NCI-H524 treated with DMSO at 0.1 percent for 48 hours (cell line): ENCODE measurements at regions not wholly inside any gene's neighbourhood (a gene's known extent, or its start where the extent isn't known, plus 50 kb on each side); places are given as distances from the start of the nearest gene placed in this dataset.

Experiments
- DNase-seq: peaks from one replicate; lab custom pipeline; 2025; lab: John Stamatoyannopoulos, UW

DNA sequence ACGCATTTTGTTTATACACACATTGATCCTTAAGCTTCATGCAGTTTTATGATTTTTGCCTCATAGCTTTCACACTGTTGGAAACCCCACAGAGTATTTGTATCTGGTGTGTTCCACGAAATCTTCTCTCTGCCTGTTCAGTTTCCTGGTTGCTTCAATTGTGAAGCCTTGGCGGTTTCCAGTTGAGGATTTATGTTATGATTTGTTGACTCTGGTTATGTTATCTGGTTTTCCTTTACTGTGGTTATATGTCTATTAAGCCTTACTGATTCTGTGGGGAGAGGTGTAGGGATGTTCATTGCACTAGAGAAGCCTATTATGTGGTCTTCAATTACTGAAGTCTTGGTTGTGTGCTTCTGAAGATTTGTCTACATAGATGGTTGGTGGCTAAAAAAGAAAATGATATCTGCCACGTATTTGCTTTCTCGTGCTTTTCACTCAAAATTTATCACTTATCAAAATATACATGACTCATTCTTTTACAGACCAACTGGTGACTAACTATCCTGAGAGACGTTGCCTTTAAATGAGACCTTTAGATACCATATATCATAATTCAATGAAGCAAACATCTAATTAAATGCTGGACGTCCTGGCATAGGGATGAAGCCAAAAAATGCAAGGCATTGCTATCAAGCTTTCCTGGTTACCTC is 488.0 kb upstream of the B3GALT2 start:
- DNase-seq = no peak

DNA sequence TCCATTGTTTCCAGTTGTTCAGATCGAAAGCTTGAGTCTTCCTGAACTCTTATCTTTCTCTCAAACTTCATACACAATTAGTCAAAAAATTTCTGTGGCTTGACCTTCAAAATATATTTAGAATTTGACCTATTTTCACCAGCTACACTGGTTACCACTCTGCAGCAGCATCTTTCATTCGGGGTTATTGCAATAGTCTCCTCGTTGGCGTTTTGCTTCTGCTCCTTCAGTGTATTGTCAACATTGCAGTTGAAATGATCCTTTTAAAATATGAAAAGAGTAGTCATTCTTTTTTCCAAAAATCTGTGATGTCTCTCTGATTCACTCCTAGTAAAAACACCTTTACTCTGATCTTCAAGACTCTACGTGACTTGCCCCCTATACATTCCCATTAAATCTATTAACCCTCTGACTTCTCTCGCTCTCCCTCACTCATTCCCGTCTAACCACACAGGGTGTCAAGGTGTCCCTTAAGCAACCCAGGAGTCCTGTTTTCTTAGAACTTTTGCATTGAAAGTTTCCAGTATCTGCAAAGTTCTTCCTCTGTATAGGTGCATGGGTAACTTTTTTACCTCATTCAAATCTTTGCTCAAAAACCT is 480.2 kb upstream of the B3GALT2 start:
- DNase-seq = no peak

DNA sequence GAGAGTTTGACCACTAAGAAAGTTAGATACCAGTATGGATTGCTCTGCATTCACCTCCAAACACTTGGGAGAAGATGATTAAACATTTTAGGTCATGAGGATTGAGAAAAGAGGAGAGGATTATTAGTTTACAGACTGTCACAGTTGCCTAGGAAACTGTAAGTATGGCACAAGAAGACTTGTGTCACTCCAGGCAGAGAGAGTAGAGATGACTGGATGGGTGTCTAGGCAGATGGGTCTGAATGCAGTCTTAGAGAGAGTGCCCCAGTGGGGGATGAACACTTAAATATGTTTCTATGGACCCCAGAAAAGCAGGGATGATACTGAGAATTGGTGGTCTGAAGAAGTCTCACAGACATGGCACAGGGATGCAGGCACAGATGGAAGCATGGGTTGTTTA is 477.6 kb upstream of the B3GALT2 start:
- DNase-seq = no peak

DNA sequence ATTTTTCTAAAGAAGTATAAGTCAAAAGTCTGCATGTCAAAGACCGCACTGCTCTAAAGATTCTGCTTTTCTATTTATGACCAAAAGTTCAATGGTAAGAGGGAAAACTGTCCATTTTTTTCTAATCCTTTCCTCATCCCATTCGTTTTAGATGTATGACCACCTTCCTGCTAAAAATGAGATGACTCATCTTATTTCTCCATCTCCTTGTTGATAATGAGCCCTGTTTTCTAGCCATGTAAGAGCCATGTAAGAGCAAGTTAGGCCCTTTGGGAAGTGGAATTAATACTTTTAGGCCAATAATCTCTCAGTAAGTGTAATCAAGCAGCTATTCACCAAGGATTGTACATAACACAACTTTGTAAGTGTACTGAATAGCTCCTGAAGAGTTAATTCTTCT is 475.6 kb upstream of the B3GALT2 start:
- DNase-seq = no peak

DNA sequence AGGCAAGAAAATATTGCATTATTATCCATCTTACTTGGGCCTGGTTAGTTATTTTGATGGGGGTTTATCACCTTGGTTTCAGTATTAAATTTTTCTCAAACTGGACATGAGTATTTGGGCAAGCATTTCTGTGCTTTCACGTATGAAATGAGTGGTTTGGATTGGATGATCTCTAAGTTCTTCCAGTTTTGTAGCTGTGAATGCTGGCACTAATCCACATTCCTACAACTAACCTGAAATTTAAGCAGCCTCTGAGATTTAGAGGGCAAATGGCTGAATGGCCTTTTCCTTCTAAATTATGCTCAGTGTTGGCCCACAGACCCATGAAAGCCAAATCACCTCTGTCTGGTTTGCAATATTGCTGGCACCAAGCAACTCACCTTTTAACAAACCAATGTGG is 475.0 kb upstream of the B3GALT2 start:
- DNase-seq = no peak

DNA sequence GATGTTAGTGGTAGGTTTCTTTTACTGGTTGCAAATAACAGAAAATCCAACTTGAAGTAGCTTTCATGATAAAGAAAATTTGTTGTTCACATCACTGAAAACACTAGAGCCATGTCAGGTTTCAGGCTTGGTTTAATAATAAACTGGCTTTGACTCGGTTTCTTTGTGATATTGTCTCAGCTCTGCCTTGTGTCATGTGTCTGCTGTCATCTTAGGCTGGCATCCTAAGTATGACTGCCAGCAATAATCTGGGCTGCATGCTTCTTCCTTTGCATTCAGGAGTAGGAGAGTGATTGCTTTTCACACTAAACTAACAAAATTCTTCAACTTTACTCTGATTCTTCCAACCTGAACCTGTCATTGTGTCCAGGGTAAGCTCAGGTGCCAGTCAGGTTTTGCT is 474.0 kb upstream of the B3GALT2 start:
- DNase-seq = no peak

DNA sequence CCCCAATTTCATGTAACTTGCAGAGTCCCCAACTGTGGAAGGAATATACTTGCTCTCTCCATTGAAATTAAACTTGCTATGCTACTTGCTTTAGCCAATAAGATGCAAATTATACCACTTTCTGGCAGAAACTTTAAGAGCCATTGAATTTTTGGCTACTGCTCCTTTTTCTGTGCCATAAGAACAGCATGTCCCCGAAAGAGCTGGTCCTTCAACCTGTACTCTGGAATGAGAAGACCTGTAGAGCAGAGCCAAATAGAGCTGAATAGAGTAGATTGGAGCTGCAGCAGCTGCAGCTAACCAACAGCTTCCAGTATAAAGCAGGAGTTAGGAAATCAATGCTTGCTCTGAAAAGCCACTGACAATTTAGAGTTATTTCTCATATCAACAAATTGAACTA is 472.3 kb upstream of the B3GALT2 start:
- DNase-seq = no peak

DNA sequence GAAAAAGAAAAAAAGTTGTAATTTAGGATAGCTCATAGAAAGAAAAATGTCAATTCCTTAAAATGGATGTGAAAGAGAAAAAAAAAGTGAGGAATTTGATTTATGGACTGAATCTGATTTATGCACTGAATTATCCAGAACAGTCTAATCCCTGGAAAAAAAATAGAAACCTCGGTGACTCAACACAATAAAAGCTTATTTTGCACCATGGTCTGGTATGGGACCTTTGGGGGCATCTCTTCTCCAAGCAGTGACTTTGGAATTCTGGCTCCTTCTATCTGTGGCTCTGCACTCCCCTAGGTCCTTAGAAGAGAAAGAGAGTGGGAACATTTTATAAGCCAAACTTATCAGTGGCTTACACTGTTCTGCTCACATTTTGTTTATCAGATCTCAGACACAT is 471.7 kb upstream of the B3GALT2 start:
- no peak for DNase-seq

DNA sequence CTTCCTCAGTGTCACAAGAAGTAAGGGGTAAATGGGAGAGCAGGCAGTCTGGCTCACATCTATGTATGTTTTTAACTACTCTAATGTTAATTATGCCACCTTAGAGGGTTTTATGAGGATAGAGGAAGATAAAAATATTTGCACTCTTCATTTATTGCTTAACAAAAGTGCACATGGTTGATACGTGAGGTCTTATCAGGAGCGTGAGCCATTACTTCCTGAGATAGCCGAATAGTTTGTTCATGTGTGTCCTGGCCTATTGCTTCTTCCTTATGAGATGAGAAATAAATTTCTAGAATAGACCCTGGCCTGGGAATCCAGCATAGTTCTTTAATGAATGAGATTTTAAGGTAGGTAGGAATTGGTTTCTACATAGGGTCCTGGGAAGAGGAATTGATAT is 471.1 kb upstream of the B3GALT2 start:
- no peak for DNase-seq

DNA sequence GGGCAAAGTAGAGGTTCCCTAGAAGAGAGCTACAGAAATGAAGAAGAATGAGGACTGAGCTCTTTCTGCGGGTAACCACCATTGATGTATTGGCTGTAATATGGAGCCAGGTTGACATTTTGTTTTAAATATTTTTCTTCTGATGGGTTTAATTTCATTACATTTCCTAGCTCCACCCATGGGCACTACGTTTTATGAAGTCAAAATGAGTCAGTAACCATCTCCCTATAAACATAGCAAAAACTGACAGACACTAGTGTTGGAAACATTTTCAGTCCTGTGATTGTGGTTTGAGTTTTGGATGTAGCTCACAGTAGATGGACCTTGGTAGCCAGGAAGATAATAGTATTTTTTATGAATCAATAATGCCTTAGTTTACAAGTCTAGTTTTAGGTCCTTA is 470.4 kb upstream of the B3GALT2 start:
- DNase-seq = no peak

DNA sequence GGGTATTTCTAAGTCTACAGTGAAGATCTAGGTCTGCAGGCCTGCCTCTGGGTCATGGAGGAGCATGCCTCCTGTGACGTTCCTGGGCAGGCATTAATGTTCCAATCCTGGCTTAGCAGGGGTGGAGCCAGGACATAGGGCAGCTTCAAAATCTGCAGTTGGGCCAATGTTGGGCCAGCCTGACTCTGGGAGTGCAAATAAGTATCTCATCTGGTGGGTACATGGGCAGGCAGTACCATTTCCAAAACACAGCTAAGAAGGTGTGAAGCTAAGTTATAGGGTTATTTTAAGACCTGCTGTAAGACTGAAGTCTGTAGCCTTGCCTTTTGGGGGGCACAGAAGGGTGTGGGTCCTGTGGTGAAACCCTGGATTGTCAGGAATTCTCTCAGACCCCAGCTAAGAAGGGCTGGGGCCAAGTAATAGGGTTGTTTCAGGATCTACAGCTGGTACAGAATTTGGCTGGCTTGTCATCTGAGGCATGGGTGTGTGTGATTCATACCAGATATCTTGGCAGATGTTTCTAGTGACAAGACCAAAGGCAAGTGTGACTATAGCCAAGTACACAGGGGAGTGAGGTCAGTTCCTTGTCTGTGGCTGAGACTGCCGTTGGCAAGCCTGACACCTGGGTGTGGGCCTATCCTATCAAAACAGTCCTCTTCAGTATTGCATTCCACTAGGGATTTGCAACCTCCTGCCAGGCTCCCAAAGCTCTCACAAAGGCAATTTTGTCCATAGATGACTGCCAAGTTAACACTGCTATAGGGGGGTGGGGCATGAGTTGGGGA is 468.7 kb upstream of the B3GALT2 start:
- DNase-seq = no peak

DNA sequence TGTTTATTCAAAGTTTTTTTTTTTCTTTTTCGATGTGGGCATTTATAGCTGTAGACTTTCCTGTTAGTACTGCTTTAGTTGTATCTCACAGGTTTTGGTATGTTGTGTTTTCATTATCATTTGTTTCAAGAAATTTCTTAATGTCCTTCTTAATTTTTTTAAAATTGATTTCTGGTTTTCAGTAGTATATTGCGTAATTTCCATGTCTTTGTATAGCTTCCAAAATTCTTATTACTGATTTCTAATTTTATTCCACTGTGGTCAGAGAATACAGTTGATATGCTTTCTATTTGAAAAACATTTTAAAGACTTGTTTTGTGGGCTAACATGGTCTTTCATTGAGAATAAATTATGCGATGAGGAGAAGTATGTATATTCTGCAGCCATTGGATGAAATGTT is 463.2 kb upstream of the B3GALT2 start:
- DNase-seq = no peak

DNA sequence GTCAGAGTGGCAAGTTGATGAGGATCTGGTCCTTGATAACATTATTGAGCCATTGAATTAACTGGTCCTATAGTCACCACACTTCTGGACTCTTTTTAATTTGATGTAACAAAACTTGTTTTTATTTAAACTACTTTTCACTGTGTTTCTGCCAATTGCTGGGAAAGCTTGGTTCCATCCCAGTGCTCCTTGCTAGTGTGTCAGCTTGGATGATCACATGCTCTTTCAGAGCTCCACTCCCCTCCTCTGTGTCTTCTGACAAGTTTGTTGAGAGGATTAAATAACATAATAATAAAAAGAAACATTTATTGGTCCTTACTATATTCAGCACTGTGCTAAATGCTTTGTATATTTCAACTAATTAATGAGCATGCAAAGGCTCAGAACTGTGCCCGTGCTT is 448.5 kb upstream of the B3GALT2 start:
- DNase-seq = no peak

DNA sequence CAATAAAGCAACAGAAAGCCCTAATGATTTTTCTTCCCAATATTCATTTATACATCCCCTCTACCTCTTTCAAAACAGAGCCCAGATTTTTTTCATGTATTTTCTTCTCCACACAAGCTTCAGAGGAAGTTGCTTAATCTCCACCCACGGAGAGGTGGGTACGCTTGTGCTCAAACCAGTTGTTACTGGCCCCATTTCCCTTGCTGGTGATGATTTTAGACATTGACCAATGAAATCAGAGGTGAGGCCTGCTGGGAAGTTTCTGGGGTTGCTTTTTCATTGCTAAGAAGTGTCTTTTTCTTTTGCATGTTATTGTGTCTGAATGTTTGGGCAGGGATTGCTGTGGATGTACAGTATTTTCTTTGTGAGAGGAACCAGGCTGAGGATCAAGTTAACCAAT is 448.1 kb upstream of the B3GALT2 start:
- DNase-seq = no peak

DNA sequence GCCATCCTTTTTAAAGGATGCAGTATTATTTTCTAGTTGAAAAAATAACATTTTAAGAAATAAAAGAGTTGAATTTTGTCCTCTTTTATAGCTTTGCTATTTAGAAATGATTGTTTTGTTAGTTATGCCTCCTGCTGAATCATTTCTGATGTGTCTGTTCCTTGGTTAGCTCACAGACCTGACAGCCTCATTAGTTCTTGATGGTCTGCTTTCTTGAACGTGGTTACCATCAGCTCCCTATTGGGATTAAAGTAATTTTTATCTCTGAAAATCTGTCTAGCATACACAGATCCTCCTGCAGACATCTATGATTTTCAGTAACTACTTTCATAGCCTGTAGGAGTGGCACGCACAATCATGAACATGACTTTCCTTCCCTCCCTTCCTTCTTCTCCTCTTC is 447.6 kb upstream of the B3GALT2 start:
- no peak for DNase-seq

DNA sequence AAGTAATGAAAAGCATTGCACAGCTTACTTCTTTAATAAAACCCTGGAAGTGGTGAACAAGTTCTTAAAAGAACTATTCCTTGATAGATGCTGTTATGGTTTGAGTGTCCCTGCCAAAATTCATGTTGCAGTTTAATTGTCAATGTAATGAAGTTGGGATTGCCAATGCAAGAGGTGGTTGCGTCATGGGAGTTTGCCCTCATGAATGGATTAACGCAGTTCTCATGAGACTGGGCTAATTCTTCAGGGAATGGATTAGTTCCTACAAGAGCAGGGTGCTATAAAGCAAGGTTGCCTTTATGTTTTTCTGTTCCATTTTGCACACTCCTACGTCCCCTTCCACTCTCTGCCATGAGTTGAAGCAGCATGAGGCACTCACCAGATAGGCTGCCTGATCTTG is 446.7 kb upstream of the B3GALT2 start:
- no peak for DNase-seq

DNA sequence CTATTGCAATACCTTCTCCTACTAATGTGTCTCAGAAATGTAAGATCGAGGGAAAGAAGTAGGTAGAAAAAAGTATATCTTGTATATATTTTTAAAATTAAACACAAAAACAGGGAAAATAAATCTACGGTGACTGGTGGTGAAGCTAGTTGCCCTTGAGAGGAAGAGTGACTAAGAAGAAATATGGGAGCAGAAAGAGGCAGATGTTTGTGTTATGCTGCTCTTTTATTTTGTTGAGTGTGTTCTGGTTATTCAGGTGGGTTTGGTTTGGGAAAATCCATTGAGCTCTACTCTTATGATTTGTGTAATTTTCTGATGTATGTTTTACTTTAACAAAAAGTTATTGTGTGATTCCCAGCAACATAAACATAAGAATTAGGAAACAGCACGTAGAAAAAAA is 444.9 kb upstream of the B3GALT2 start:
- DNase-seq = no peak

DNA sequence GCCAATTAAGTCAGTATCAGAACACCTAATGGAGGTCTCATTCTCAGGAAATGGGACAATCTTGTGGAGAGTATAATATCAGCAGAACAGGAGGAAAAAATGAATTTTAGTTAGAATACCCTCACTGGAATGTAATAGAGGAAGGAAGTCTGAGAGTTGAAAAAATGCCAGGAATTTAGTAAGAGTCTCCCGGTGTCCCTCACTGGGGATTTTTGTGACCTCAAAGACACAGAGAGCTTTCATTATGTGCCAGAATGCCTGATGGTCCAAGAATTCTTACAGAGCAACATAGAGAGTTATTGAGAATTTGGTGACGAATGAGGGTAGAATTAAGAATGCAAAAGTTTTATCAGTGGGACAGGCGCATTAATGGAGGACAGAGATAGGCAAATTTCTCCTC is 443.5 kb upstream of the B3GALT2 start:
- no peak for DNase-seq

DNA sequence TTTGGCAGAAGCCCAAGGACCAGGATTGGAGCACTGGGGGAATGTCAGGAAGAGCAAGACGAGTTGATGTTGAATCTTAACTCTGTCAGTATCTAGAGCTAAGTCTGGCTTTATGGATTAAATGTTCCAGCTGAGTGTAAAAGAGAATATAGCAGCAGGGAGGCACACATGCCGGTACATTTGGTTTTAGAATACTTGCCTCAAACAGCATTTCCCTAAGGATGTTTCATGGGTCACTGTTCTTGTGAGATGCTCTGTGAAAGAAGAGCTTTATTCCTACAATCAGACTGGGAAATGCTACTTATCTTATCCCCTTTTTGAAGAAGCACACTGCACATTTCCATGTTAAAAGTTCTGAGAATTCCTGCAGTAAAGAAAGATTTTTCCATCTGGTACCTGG is 440.3 kb upstream of the B3GALT2 start:
- no peak for DNase-seq

DNA sequence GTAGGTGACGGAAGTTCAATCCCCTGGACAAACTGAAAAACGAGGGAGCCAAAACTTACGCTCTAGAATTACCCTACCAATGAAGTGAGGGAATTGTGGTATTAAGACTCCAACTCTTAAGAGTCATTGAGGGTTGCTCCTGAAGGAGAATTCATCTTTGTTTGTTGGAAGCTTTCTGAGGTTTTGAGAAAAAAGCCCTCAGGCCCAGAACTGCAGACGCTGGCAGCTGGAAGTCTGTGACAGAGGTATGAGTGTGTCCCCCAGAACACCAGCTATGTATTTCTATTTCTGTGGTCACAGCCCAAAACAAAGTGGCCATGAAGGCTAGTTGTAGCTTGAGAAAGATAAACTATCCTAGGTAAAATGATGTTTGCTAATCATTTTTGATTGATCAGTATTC is 438.8 kb upstream of the B3GALT2 start:
- DNase-seq = no peak

DNA sequence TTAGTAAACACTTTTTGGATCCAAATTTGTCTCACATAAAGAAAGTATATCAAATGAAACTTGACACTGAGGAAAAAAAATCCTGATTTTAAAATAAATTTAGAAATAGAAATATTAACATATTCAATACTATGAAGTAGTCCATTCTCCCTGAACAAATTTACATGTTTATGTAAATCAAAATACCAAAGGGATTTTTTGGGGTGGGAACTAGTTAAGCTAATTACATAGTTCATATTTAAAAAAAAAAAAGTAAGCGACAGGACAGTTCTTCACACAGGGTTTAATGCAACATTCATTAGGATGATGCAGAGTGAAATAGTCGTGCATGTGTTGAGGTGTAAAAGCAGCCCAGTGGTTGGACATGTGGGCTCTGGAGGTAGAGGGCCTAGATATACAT is 433.5 kb upstream of the B3GALT2 start:
- no peak for DNase-seq

DNA sequence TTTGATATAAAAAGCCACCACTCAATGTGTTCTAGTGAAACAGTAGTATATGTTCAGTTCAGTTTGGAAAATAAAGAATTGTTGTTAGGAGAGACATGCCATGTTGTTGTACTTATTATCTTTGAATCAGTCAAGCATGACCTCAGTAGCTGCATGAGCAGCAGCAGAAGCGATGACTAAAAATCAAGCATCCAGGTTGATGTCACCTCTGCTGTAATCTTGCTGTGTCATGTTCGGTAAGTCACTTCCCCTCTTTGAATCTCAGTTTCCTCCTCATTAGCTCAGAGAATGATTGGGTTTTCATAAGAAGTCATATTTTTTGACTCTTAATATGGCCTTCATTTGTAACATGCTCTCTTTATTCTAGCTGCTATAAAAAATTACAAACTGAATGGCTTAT is 428.4 kb upstream of the B3GALT2 start:
- DNase-seq = no peak

DNA sequence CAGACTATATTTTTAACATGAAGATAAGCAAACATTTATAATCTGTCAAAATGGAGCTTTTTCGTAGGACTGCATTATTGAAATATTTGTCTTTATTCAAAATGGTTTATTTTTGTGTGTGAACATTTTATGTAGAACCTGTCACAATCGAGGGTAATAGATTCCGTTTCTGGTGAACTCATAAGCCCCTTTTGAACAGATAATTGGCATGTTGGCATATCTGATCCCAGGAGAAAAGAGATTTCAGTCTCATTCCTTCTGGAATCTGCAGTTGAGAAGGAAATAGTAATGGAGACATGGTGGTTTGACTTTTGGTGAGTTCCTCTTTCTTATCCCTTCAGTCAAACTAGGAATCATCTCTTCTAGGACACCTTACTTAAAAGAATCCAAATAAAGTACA is 427.9 kb upstream of the B3GALT2 start:
- no peak for DNase-seq

DNA sequence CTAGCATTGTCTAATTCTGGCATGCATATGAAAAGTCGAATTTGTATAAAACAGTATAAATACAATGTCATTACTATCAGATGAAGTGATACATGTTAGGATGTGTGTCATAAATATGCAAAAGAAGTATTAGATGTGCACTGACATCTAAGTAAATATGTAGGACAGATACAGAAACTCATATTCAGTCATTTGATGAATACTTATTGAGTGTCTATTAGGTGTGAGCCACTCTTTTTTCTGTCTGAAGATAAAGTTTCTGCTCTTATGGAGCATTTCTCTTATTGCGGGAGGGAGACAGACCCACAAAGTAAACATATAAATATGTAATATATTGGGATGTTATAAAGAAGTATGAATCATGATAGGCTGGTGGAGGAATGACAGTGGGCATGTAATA is 426.6 kb upstream of the B3GALT2 start:
- no peak for DNase-seq
